CD14-positive monocyte (primary cell): ENCODE measurements at regions not wholly inside any gene's neighbourhood (a gene's known extent, or its start where the extent isn't known, plus 50 kb on each side); places are given as distances from the start of the nearest gene placed in this dataset.

Experiments
- DNase-seq, 3 donors: peaks; one replicate each; pipeline ENCODE4 v3.0.0-alpha.2; 2011 to 2022
- H2AFZ ChIP-seq: 2 replicates; pipeline ENCODE4 v1.6.0; 2012; ENCODE audit warnings: mild to moderate bottlenecking, low read depth, low read length, inconsistent platforms; ENCODE audit not compliant: insufficient read depth, poor library complexity, severe bottlenecking
- H3K27ac ChIP-seq, 2 donors: 1 replicate in 1 of 2; 2 replicates in 1 of 2; pipeline ENCODE4 v1.5.1; 2012 to 2013; ENCODE audit warnings: low read length in 2 of 2, control low read depth in 1 of 2, inconsistent platforms in 1 of 2, low read depth in 1 of 2, mild to moderate bottlenecking in 1 of 2
- H3K27me3 ChIP-seq, 2 donors: one replicate each; pipeline versions ENCODE4 v1.6.0 to v1.6.1; 2011 to 2013; ENCODE audit warnings: low read length in 2 of 2; ENCODE audit not compliant: control insufficient read depth in 2 of 2, insufficient read depth in 2 of 2
- H3K36me3 ChIP-seq, 2 donors: replicated peaks in 1 of 2; 1 replicate in 1 of 2; 2 replicates in 1 of 2; pipeline versions ENCODE4 v1.5.1 to v1.6.1; 2012 to 2013; ENCODE audit warnings: low read length in 2 of 2, control low read depth in 1 of 2, inconsistent platforms in 1 of 2, mild to moderate bottlenecking in 1 of 2; ENCODE audit not compliant: insufficient read depth in 2 of 2, control insufficient read depth in 1 of 2
- H3K4me1 ChIP-seq, 2 donors: 1 replicate in 1 of 2; 2 replicates in 1 of 2; pipeline versions ENCODE4 v1.5.1 to v1.6.1; 2012 to 2013; ENCODE audit warnings: low read length in 2 of 2, control low read depth in 1 of 2, inconsistent platforms in 1 of 2, mild to moderate bottlenecking in 1 of 2, moderate library complexity in 1 of 2; ENCODE audit not compliant: insufficient read depth in 2 of 2, control insufficient read depth in 1 of 2
- H3K4me2 ChIP-seq: replicated peaks from 2 replicates; pipeline ENCODE3; 2012; ENCODE audit warnings: low read length, moderate library complexity, mild to moderate bottlenecking; ENCODE audit not compliant: poor library complexity, severe bottlenecking; ENCODE audit errors: extremely low read depth
- H3K4me3 ChIP-seq, 3 experiments: fragments of 200-600 bp in 1 of 3; sonication (generic) in 1 of 3; replicated peaks in 1 of 3; 1 replicate in 2 of 3; 2 replicates in 1 of 3; pipeline ENCODE4 v1.5.1; 2011 to 2013; ENCODE audit warnings: low read length in 3 of 3, mild to moderate bottlenecking in 3 of 3, control low read depth in 2 of 3, low read depth in 2 of 3, inconsistent platforms in 1 of 3, moderate library complexity in 1 of 3
- H3K79me2 ChIP-seq: 2 replicates; pipeline ENCODE4 v1.6.0; 2012; ENCODE audit warnings: mild to moderate bottlenecking, control low read depth, inconsistent platforms, low read length, moderate library complexity; ENCODE audit not compliant: insufficient read depth
- H3K9ac ChIP-seq: 2 replicates; pipeline ENCODE4 v1.6.0; 2017; ENCODE audit warnings: low read length, mild to moderate bottlenecking; ENCODE audit not compliant: insufficient read depth, poor library complexity, severe bottlenecking
- H3K9me3 ChIP-seq, 2 donors: replicated peaks in 1 of 2; 1 replicate in 1 of 2; 2 replicates in 1 of 2; pipeline versions ENCODE4 v1.5.1 to v1.6.1; 2012 to 2013; ENCODE audit warnings: low read length in 2 of 2, control low read depth in 1 of 2; ENCODE audit not compliant: control insufficient read depth in 1 of 2, insufficient read depth in 1 of 2
- H4K20me1 ChIP-seq: 2 replicates; pipeline ENCODE4 v1.6.0; 2012; ENCODE audit warnings: mild to moderate bottlenecking, low read length, control low read depth, moderate library complexity; ENCODE audit not compliant: insufficient read depth
- H3K27ac Mint-ChIP-seq, 7 donors: one replicate each; pipeline ENCODE4 v1.8.0; 2020; ENCODE audit warnings: mild to moderate bottlenecking in 7 of 7, mixed read lengths in 7 of 7, moderate library complexity in 6 of 7, inconsistent platforms in 2 of 7
- H3K27me3 Mint-ChIP-seq, 3 donors: one replicate each; pipeline ENCODE4 v1.8.0; 2021 to 2022; ENCODE audit warnings: low read depth in 3 of 3, mild to moderate bottlenecking in 3 of 3, mixed read lengths in 3 of 3, moderate library complexity in 3 of 3, inconsistent platforms in 1 of 3
- H3K36me3 Mint-ChIP-seq, 2 donors: one replicate each; pipeline ENCODE4 v1.8.0; 2020; ENCODE audit warnings: mixed read lengths in 2 of 2, inconsistent platforms in 1 of 2, mild to moderate bottlenecking in 1 of 2
- H3K4me1 Mint-ChIP-seq: one replicate; pipeline ENCODE4 v1.8.0; 2020; ENCODE audit warnings: mild to moderate bottlenecking, mixed read lengths
- H3K4me3 Mint-ChIP-seq, 2 donors: one replicate each; pipeline ENCODE4 v1.8.0; 2020; ENCODE audit warnings: mild to moderate bottlenecking in 2 of 2, mixed read lengths in 2 of 2, moderate library complexity in 1 of 2
- H3K9me3 Mint-ChIP-seq, 7 donors: one replicate each; pipeline ENCODE4 v1.8.0; 2020 to 2022; ENCODE audit warnings: mixed read lengths in 7 of 7, mild to moderate bottlenecking in 6 of 7, moderate library complexity in 6 of 7, inconsistent platforms in 2 of 7
- WGBS: methylation state at CpG from one replicate; pipeline ENCODE4 v1.1.5; 2013; ENCODE audit warnings: missing lambda C conversion rate; ENCODE audit not compliant: insufficient coverage; 5-methylcytosine and 5-hydroxymethylcytosine counted together
- intact Hi-C, 2 donors: fragments of 100-400 bp; cut with micrococcal nuclease; formaldehyde crosslinking; loops; one replicate each; pipeline versions ENCODE4 v1.15.0 to v1.15.1; 2023
- TF ChIP-seq, protein P1 (sequence below): fragments of 200-600 bp; IDR thresholded peaks from one replicate; pipeline ENCODE4 v1.8.0; 2022; ENCODE audit warnings: antibody characterized with exemption, mild to moderate bottlenecking

DNA sequence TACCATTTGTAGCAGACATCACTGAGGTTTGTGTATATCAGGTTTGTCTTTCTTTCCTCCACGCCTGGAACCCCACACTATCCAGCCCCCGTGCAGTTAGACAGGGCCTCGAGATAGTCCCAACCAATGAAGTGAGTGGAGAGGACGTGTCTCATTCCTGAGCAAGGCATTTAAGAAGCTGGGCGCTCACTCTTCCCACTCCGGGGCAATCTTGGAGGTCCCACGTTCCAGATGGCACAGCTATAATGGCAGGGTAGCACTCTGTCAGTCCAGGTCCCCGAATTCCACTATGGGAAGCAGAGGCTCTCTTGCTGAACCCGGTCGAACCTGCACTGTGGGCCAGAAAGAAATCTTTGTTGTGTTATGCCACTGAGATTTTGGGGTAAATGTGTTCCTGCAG lies 57.3 kb upstream of the CSF3R start:
- WGBS: 85% methylated on average over 5 of the region's 10 CpGs

DNA sequence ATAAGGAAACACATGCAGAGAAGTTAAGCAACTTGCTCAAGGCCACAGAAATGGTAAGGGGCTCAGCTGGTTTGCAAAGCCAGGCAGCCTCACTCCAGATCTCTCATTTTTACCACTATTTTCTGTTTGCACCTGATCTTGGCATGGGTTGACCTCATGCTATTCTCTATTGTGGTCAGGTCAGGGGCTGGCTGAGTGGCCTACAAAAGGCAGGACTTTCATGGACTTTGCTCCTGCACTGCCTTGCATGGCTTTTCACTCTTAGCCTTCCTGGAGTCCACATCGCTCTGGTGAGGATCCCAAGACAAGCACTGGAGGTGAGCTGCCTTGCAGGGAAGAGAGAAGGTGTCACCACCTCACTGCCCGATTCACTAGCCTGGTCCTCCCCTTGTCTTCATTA lies 56.8 kb upstream of the CSF3R start:
- intact Hi-C loops: no loop called here
- WGBS: 92% methylated on average over 2 of the region's 2 CpGs
- H3K9me3 ChIP-seq: no peaks in the 10 kb centered on the region

More for the DNA sequence above, 57.3 kb upstream of the CSF3R start:
- Histone ChIP-seq H3K4me3 (no peak overlapping the region), H3K79me2 (no peaks in the 10 kb centered on the region), H3K4me1 (no peaks in the 10 kb centered on the region), H3K27me3 (peaks cover 0 to 2% of the 10 kb centered on the region in 2 donors), H3K9me3 (no peaks in the 10 kb centered on the region), H2AFZ (no peak overlapping the region), H3K9ac (no peak overlapping the region), H4K20me1 (no peaks in the 10 kb centered on the region), H3K4me2 (no peak overlapping the region), H3K36me3 (no peaks in the 10 kb centered on the region), H3K27ac (no peak overlapping the region)
- Mint-ChIP-seq H3K36me3 (no peaks in the 10 kb centered on the region), H3K4me1 (no peaks in the 10 kb centered on the region), H3K4me3 (no peak overlapping the region), H3K9me3 (no peaks in the 10 kb centered on the region), H3K27me3 (peaks cover 6 to 10% (median 8%) of the 10 kb centered on the region in 3 donors), H3K27ac (no peak overlapping the region)
- no peak for DNase-seq
- intact Hi-C loops: no loop called here
- TF ChIP-seq, protein P1, sequence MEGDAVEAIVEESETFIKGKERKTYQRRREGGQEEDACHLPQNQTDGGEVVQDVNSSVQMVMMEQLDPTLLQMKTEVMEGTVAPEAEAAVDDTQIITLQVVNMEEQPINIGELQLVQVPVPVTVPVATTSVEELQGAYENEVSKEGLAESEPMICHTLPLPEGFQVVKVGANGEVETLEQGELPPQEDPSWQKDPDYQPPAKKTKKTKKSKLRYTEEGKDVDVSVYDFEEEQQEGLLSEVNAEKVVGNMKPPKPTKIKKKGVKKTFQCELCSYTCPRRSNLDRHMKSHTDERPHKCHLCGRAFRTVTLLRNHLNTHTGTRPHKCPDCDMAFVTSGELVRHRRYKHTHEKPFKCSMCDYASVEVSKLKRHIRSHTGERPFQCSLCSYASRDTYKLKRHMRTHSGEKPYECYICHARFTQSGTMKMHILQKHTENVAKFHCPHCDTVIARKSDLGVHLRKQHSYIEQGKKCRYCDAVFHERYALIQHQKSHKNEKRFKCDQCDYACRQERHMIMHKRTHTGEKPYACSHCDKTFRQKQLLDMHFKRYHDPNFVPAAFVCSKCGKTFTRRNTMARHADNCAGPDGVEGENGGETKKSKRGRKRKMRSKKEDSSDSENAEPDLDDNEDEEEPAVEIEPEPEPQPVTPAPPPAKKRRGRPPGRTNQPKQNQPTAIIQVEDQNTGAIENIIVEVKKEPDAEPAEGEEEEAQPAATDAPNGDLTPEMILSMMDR: no peak

More for the DNA sequence above, 56.8 kb upstream of the CSF3R start:
- Histone ChIP-seq H4K20me1 (no peaks in the 10 kb centered on the region), H3K9ac (no peak overlapping the region), H3K27ac (no peak overlapping the region), H2AFZ (no peak overlapping the region), H3K4me1 (no peaks in the 10 kb centered on the region), H3K27me3 (peaks cover 0 to 2% of the 10 kb centered on the region in 2 donors), H3K36me3 (no peaks in the 10 kb centered on the region), H3K4me2 (no peak overlapping the region), H3K79me2 (no peaks in the 10 kb centered on the region), H3K4me3 (no peak overlapping the region)
- Mint-ChIP-seq H3K27ac (no peak overlapping the region), H3K27me3 (peaks cover 6 to 10% (median 8%) of the 10 kb centered on the region in 3 donors), H3K36me3 (no peaks in the 10 kb centered on the region), H3K4me1 (no peaks in the 10 kb centered on the region), H3K9me3 (no peaks in the 10 kb centered on the region), H3K4me3 (no peak overlapping the region)
- TF ChIP-seq, protein P1: no peak
- no peak for DNase-seq
